HCT116 (cell line): ENCODE measurements at regions not wholly inside any gene's neighbourhood (a gene's known extent, or its start where the extent isn't known, plus 50 kb on each side); places are given as distances from the start of the nearest gene placed in this dataset.

Source experiments
- ATAC-seq: fragments of 200-7000 bp; cut with Tn5 transposase; 2 replicates; pipeline ENCODE4 v1.9.1; 2020; ENCODE audit warnings: mild to moderate bottlenecking, moderate library complexity
- BruUV-seq: library from RNA; stranded (reverse); fragments of 400-500 nt; replicated peaks from 2 replicates; lab custom pipeline; 2021; lab: Mats Ljungman, UMichigan
- CTCF ChIA-PET: fragments of 300-600 bp; sonication (Branson Sonifier 250); formaldehyde crosslinking; loops from one replicate; lab custom pipeline; 2021; ENCODE audit warnings: antibody characterized with exemption; lab: Charles Lee
- POLR2A ChIA-PET: fragments of 300-600, 350-600 bp; sonication (Branson Sonifier 250); formaldehyde crosslinking; loops from one replicate; lab custom pipeline; 2021; ENCODE audit warnings: antibody characterized with exemption; lab: Charles Lee
- RAD21 ChIA-PET, 2 experiments: fragments of 300-600 bp; sonication (Branson Sonifier 250); formaldehyde crosslinking; loops; one replicate each; lab custom pipeline; 2023; ENCODE audit warnings: low total read pairs in 2 of 2; ENCODE audit not compliant: uncharacterized antibody in 2 of 2, unreplicated experiment in 2 of 2, low non-redundant PET in 1 of 2; lab: Charles Lee
- DNase-seq: peaks from one replicate; pipeline ENCODE4 v3.0.0-alpha.2; 2010; ENCODE audit warnings: low read depth, low spot score
- H2AFZ ChIP-seq: fragments of 200-600 bp; shearing (Covaris generic), sonication (generic); 2 replicates; pipeline ENCODE4 v1.6.1; 2017; ENCODE audit warnings: low read depth, mixed run types, mixed read lengths, antibody characterized with exemption, low read length; ENCODE audit not compliant: poor library complexity, severe bottlenecking
- H3K27ac ChIP-seq: 2 replicates; pipeline ENCODE4 v1.5.1; 2012; ENCODE audit warnings: low read depth, low read length
- H3K27me3 ChIP-seq: fragments of 200-600 bp; sonication (generic); 2 replicates; pipeline ENCODE4 v1.6.1; 2016; ENCODE audit warnings: mixed run types, low read length, mixed read lengths; ENCODE audit not compliant: insufficient read depth
- H3K36me3 ChIP-seq, 2 experiments: fragments of 200-500 bp in 1 of 2; fragments of 200-600 bp in 1 of 2; sonication (Bioruptor generic) in 1 of 2; sonication (generic) in 1 of 2; 2 replicates each; pipeline versions ENCODE4 v1.5.1 to v1.6.1; 2014 to 2016; ENCODE audit warnings: low read length in 2 of 2, inconsistent platforms in 1 of 2, mixed read lengths in 1 of 2, mixed run types in 1 of 2; ENCODE audit not compliant: insufficient read depth in 2 of 2, control insufficient read depth in 1 of 2
- H3K4me1 ChIP-seq, 2 experiments: fragments of 200-600 bp in 1 of 2; sonication (generic) in 1 of 2; 2 replicates each; pipeline versions ENCODE4 v1.5.1 to v1.6.1; 2012 to 2017; ENCODE audit warnings: low read length in 2 of 2, inconsistent platforms in 1 of 2, mild to moderate bottlenecking in 1 of 2, mixed read lengths in 1 of 2, mixed run types in 1 of 2, moderate library complexity in 1 of 2; ENCODE audit not compliant: insufficient read depth in 2 of 2, control insufficient read depth in 1 of 2
- H3K4me2 ChIP-seq: fragments of 200-600 bp; sonication (generic); 2 replicates; pipeline ENCODE4 v1.6.1; 2017; ENCODE audit warnings: mixed run types, low read length, mixed read lengths
- H3K4me3 ChIP-seq, 2 experiments: fragments of 200-600 bp in 1 of 2; sonication (generic) in 1 of 2; replicated peaks in 1 of 2; 2 replicates each; pipeline ENCODE4 v1.5.1; 2011 to 2016; ENCODE audit warnings: low read length in 2 of 2, control low read depth in 1 of 2, low read depth in 1 of 2, mild to moderate bottlenecking in 1 of 2, mixed read lengths in 1 of 2, mixed run types in 1 of 2
- H3K79me2 ChIP-seq: fragments of 200-600 bp; sonication (generic); 2 replicates; pipeline ENCODE4 v1.6.1; 2017; ENCODE audit warnings: mild to moderate bottlenecking, mixed run types, low read length, moderate library complexity, mixed read lengths; ENCODE audit not compliant: insufficient read depth
- H3K9ac ChIP-seq: fragments of 200-600 bp; sonication (generic); 2 replicates; pipeline ENCODE4 v1.6.1; 2016; ENCODE audit warnings: low read length, mixed read lengths
- H3K9me2 ChIP-seq: fragments of 200-600 bp; sonication (generic), shearing (Covaris generic); 2 replicates; pipeline ENCODE4 v1.6.1; 2017; ENCODE audit warnings: mixed run types, mild to moderate bottlenecking, moderate library complexity; ENCODE audit not compliant: insufficient read depth
- H3K9me3 ChIP-seq, 2 experiments: fragments of 200-500 bp in 1 of 2; fragments of 200-600 bp in 1 of 2; sonication (Bioruptor generic) in 1 of 2; sonication (generic) in 1 of 2; 2 replicates each; pipeline ENCODE4 v1.6.1; 2014 to 2017; ENCODE audit warnings: low read length in 2 of 2, mixed read lengths in 2 of 2, inconsistent platforms in 1 of 2, low read depth in 1 of 2, mild to moderate bottlenecking in 1 of 2, mixed run types in 1 of 2, moderate library complexity in 1 of 2; ENCODE audit not compliant: control insufficient read depth in 1 of 2, insufficient read depth in 1 of 2
- H4K20me1 ChIP-seq: fragments of 200-600 bp; sonication (generic), shearing (Covaris generic); 2 replicates; pipeline ENCODE4 v1.6.1; 2017; ENCODE audit warnings: mixed run types, mild to moderate bottlenecking, moderate library complexity; ENCODE audit not compliant: insufficient read depth
- CBX3 ChIP-seq: IDR thresholded peaks from 2 replicates; pipeline ENCODE4 v1.6.1; 2012; ENCODE audit warnings: low read depth
- CTCF ChIP-seq, 3 experiments: fragments of 200-600 bp in 1 of 3; sonication (generic) in 1 of 3; IDR thresholded peaks in 2 of 3; conservative IDR thresholded peaks in 1 of 3; 2 replicates each; pipeline ENCODE4 v1.5.1; 2012 to 2017; ENCODE audit warnings: low read depth in 2 of 3, low read length in 2 of 3, antibody characterized with exemption in 1 of 3, borderline replicate concordance in 1 of 3, control low read depth in 1 of 3, mild to moderate bottlenecking in 1 of 3, mixed read lengths in 1 of 3, mixed run types in 1 of 3, moderate library complexity in 1 of 3; ENCODE audit not compliant: insufficient read depth in 1 of 3
- ELF1 ChIP-seq: IDR thresholded peaks from 2 replicates; pipeline ENCODE4 v1.6.1; 2012; ENCODE audit warnings: low read depth, borderline replicate concordance
- EZH2phosphoT487 ChIP-seq: fragments of 200-600 bp; IDR thresholded peaks from 2 replicates; pipeline ENCODE4 v1.6.1; 2018; ENCODE audit warnings: antibody characterized with exemption, borderline replicate concordance
- FOSL1 ChIP-seq: IDR thresholded peaks from 2 replicates; pipeline ENCODE4 v1.6.1; 2012; ENCODE audit warnings: low read depth
- MAX ChIP-seq: IDR thresholded peaks from 2 replicates; pipeline ENCODE4 v1.6.1; 2012
- POLR2A ChIP-seq: IDR thresholded peaks from 2 replicates; pipeline ENCODE4 v1.7.0; 2011; ENCODE audit warnings: borderline replicate concordance; ENCODE audit not compliant: insufficient read depth, insufficient read length; ENCODE audit errors: extremely low read depth
- RAD21 ChIP-seq: IDR thresholded peaks from 2 replicates; pipeline ENCODE4 v1.6.1; 2012; ENCODE audit warnings: low read depth, mild to moderate bottlenecking
- REST ChIP-seq: IDR thresholded peaks from 2 replicates; pipeline ENCODE4 v1.6.1; 2012; ENCODE audit warnings: low read depth
- SIN3A ChIP-seq: IDR thresholded peaks from 2 replicates; pipeline ENCODE4 v1.6.1; 2012; ENCODE audit warnings: low read depth
- SP1 ChIP-seq: IDR thresholded peaks from 2 replicates; pipeline ENCODE4 v1.6.1; 2012; ENCODE audit warnings: low read depth
- SRF ChIP-seq: IDR thresholded peaks from 2 replicates; pipeline ENCODE4 v1.6.1; 2012; ENCODE audit warnings: low read depth
- TCF7L2 ChIP-seq: IDR thresholded peaks from 2 replicates; pipeline ENCODE4 v1.7.0; 2011; ENCODE audit warnings: borderline replicate concordance, inconsistent platforms; ENCODE audit not compliant: insufficient read depth, insufficient read length; ENCODE audit errors: extremely low read depth
- YY1 ChIP-seq: IDR thresholded peaks from 2 replicates; pipeline ENCODE4 v1.6.1; 2011; ENCODE audit warnings: low read length, low read depth, moderate library complexity, mild to moderate bottlenecking; ENCODE audit not compliant: insufficient replicate concordance; ENCODE audit errors: extremely low read depth
- ZFX ChIP-seq: fragments of 450-650 bp; IDR thresholded peaks from 2 replicates; pipeline ENCODE4 v1.6.1; 2017
- ZNF274 ChIP-seq: fragments of 200-500 bp; sonication (Bioruptor generic); IDR thresholded peaks from 2 replicates; pipeline ENCODE4 v1.6.1; 2014; ENCODE audit warnings: mild to moderate bottlenecking, low read depth, low read length, inconsistent platforms
- intact Hi-C: fragments of 100-400 bp; cut with micrococcal nuclease; formaldehyde crosslinking; loops from 2 replicates; pipeline ENCODE4 v1.10.0; 2022

GRCh38 chr3:78426454-78426853 lies 1341.3 kb downstream of the ROBO1 start:
- BruUV-seq = no TSS peak
- POLR2A ChIA-PET = no interaction called here
- Histone ChIP-seq H3K9ac (no peak overlapping the region), H3K4me1 (no peaks in the 10 kb centered on the region), H3K4me2 (no peak overlapping the region)
- TF ChIP-seq RAD21 (no peak), MAX (no peak), ZNF274 (no peak), CTCF (IDR thresholded peaks at IDR 0.05 in 2 of 3, conservative IDR thresholded peaks at IDR 0.05 in 1 of 3; ENCODE audit: borderline replicate concordance in 1 of 3, insufficient read depth in 1 of 3, low read depth in 2 of 3, low read length in 2 of 3) (no peak), CBX3 (no peak), FOSL1 (no peak), SRF (no peak), YY1 (no peak), SIN3A (no peak), POLR2A (no peak), TCF7L2 (no peak), ZFX (no peak), EZH2phosphoT487 (no peak), ELF1 (no peak), SP1 (no peak), REST (no peak)
- TF ChIP-seq, all 23 proteins: peak for 0
- Histone ChIP-seq H4K20me1 (no peaks in the 10 kb centered on the region), H3K9me3 (peaks cover 12 to 34% of the 10 kb centered on the region in 2 experiments; a peak in 3 of 4 replicates), H3K79me2 (no peaks in the 10 kb centered on the region), H3K4me3 (no peak overlapping the region), H3K27me3 (no peaks in the 10 kb centered on the region), H3K27ac (no peak overlapping the region), H3K36me3 (no peaks in the 10 kb centered on the region), H3K9me2 (no peaks in the 10 kb centered on the region), H2AFZ (no peak overlapping the region)
- ChIA-PET RAD21 (no interaction called here), CTCF (no interaction called here)
- intact Hi-C loops = no loop called here
- no peak for ATAC-seq
- no peak for DNase-seq
